ENCODE measurements at regions not wholly inside any gene's neighbourhood (a gene's known extent, or its start where the extent isn't known, plus 50 kb on each side); places are given as distances from the start of the nearest gene placed in this dataset.

GRCh38 chr6:21891080-21891479 lies 297.5 kb downstream of the SOX4 start:
- no peak for DNase-seq (ENCODE audit: low read depth, low spot score)
- in situ Hi-C loops (cut with HindIII; ENCODE audit: low sequenced_read_pairs) = no loop called here
- no peak overlapping the region for H3K4me3 ChIP-seq (ENCODE audit: low read depth, low read length)
- no peak for TF ChIP-seq CTCF (IDR thresholded peaks at IDR 0.05; ENCODE audit: low read depth, low read length)

DNA sequence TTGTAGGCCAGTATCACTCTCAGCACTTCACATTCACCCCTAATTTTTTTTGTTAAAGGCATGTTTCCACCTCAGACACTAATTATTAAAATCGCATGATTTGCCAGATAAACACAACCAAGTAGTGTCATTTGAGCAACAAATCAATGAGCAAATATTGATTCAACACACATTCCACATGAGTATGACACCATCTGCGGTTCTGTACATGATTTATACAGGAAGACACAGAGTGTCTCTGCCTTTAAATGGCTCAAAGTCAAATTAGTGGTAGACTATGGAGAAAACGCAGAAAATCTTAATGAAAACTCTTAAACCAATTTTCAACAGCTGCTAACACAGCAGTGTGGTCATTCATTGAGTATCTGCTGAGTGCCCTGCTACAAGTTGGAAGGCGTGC lies 300.2 kb downstream of the SOX4 start:
- no peak for TF ChIP-seq CTCF (IDR thresholded peaks at IDR 0.05; ENCODE audit: low read depth, low read length)
- no peak for DNase-seq (ENCODE audit: low read depth, low spot score)
- in situ Hi-C loops (cut with HindIII; ENCODE audit: low sequenced_read_pairs) = no loop called here
- no peak overlapping the region for H3K4me3 ChIP-seq (ENCODE audit: low read depth, low read length)

DNA sequence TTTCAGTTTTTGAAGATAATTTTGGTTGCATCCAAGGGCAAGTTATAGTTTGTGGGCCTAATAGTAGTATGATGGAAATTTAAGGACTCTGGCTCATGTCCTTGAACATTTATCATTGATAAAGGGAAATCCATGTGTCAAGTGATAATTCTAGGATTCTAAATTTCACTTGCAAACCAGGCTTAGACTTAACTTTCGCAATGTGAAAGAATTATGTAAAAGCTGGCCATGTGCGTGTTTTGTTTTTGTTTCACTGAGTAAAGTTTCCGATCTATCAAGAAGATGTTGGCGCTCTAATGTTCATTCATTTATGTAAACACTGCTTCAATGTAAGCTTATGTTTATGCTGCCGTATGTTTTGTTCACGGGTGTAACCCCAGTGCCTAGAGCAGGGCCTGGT lies 302.0 kb downstream of the SOX4 start:
- DNase-seq (ENCODE audit: low read depth, low spot score) = no peak
- H3K4me3 ChIP-seq (ENCODE audit: low read depth, low read length) = no peak overlapping the region
- in situ Hi-C loops (cut with HindIII; ENCODE audit: low sequenced_read_pairs) = no loop called here
- no peak for TF ChIP-seq CTCF (IDR thresholded peaks at IDR 0.05; ENCODE audit: low read depth, low read length)

GRCh38 chr6:21898107-21898796 lies 304.7 kb downstream of the SOX4 start:
- in situ Hi-C loops (cut with HindIII; ENCODE audit: low sequenced_read_pairs) = no loop called here
- no peak overlapping the region for H3K4me3 ChIP-seq (ENCODE audit: low read depth, low read length)
- no peak for TF ChIP-seq CTCF (IDR thresholded peaks at IDR 0.05; ENCODE audit: low read depth, low read length)
- peak; percentile 70 for DNase-seq (ENCODE audit: low read depth, low spot score)

DNA sequence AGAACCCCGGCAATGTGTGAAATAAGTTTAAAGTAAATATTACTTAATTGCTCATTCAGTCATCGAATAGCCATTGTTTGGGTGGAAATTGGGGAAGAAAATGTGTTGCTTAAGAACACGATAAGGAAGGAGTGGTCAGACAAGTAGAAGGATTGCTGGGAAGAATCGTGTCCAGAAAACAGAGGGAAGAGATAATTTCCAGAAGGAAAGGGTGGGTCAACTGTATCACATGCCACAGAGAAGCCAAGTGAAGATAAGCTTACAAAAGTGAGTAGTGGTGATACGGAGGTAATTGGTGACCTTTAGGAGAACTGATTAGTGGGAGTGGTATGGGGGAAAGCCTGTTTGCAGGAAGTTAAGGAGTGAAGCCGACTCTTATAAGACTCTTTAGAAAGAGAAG lies 306.2 kb downstream of the SOX4 start:
- DNase-seq (ENCODE audit: low read depth, low spot score) = no peak
- TF ChIP-seq CTCF (IDR thresholded peaks at IDR 0.05; ENCODE audit: low read depth, low read length) = no peak
- in situ Hi-C loops (cut with HindIII; ENCODE audit: low sequenced_read_pairs) = no loop called here
- no peak overlapping the region for H3K4me3 ChIP-seq (ENCODE audit: low read depth, low read length)

- TF ChIP-seq CTCF (IDR thresholded peaks at IDR 0.05; ENCODE audit: low read depth, low read length) = no peak
- in situ Hi-C loops (cut with HindIII; ENCODE audit: low sequenced_read_pairs) = no loop called here
- peak; percentile 83 for DNase-seq (ENCODE audit: low read depth, low spot score)
- no peak overlapping the region for H3K4me3 ChIP-seq (ENCODE audit: low read depth, low read length)
These were observed 307.2 kb downstream of the SOX4 start for GRCh38 chr6:21900730-21901129.
